HCT116 (cell line): ENCODE measurements at regions not wholly inside any gene's neighbourhood (a gene's known extent, or its start where the extent isn't known, plus 50 kb on each side); places are given as distances from the start of the nearest gene placed in this dataset.

Source experiments
- EZH2 ChIP-seq: fragments of 200-600 bp; sonication (generic); IDR thresholded peaks from 2 replicates; pipeline ENCODE4 v1.6.1; 2017; ENCODE audit warnings: antibody characterized with exemption, mixed run types
- EZH2phosphoT487 ChIP-seq: fragments of 200-600 bp; IDR thresholded peaks from 2 replicates; pipeline ENCODE4 v1.6.1; 2018; ENCODE audit warnings: antibody characterized with exemption, borderline replicate concordance
- POLR2AphosphoS5 ChIP-seq: IDR thresholded peaks from 2 replicates; pipeline ENCODE4 v1.6.1; 2011; ENCODE audit warnings: mild to moderate bottlenecking, low read depth, low read length, moderate library complexity
- ZFX ChIP-seq: fragments of 450-650 bp; IDR thresholded peaks from 2 replicates; pipeline ENCODE4 v1.6.1; 2017
- TF ChIP-seq, protein P1 (sequence below), 3 experiments: fragments of 200-600 bp in 1 of 3; sonication (generic) in 1 of 3; IDR thresholded peaks in 2 of 3; conservative IDR thresholded peaks in 1 of 3; 2 replicates each; pipeline ENCODE4 v1.5.1; 2012 to 2017; ENCODE audit warnings: low read depth in 2 of 3, low read length in 2 of 3, antibody characterized with exemption in 1 of 3, borderline replicate concordance in 1 of 3, control low read depth in 1 of 3, mild to moderate bottlenecking in 1 of 3, mixed read lengths in 1 of 3, mixed run types in 1 of 3, moderate library complexity in 1 of 3; ENCODE audit not compliant: insufficient read depth in 1 of 3
- TF ChIP-seq, protein P2 (sequence below): IDR thresholded peaks from 2 replicates; pipeline ENCODE4 v1.6.1; 2012; ENCODE audit warnings: low read depth

- TF ChIP-seq, protein P1, sequence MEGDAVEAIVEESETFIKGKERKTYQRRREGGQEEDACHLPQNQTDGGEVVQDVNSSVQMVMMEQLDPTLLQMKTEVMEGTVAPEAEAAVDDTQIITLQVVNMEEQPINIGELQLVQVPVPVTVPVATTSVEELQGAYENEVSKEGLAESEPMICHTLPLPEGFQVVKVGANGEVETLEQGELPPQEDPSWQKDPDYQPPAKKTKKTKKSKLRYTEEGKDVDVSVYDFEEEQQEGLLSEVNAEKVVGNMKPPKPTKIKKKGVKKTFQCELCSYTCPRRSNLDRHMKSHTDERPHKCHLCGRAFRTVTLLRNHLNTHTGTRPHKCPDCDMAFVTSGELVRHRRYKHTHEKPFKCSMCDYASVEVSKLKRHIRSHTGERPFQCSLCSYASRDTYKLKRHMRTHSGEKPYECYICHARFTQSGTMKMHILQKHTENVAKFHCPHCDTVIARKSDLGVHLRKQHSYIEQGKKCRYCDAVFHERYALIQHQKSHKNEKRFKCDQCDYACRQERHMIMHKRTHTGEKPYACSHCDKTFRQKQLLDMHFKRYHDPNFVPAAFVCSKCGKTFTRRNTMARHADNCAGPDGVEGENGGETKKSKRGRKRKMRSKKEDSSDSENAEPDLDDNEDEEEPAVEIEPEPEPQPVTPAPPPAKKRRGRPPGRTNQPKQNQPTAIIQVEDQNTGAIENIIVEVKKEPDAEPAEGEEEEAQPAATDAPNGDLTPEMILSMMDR (IDR thresholded peaks at IDR 0.05 in 2 of 3, conservative IDR thresholded peaks at IDR 0.05 in 1 of 3; ENCODE audit: borderline replicate concordance in 1 of 3, insufficient read depth in 1 of 3, low read depth in 2 of 3, low read length in 2 of 3): no peak
- TF ChIP-seq EZH2 (no peak), ZFX (no peak), POLR2AphosphoS5 (no peak), EZH2phosphoT487 (no peak)
- TF ChIP-seq, protein P2, sequence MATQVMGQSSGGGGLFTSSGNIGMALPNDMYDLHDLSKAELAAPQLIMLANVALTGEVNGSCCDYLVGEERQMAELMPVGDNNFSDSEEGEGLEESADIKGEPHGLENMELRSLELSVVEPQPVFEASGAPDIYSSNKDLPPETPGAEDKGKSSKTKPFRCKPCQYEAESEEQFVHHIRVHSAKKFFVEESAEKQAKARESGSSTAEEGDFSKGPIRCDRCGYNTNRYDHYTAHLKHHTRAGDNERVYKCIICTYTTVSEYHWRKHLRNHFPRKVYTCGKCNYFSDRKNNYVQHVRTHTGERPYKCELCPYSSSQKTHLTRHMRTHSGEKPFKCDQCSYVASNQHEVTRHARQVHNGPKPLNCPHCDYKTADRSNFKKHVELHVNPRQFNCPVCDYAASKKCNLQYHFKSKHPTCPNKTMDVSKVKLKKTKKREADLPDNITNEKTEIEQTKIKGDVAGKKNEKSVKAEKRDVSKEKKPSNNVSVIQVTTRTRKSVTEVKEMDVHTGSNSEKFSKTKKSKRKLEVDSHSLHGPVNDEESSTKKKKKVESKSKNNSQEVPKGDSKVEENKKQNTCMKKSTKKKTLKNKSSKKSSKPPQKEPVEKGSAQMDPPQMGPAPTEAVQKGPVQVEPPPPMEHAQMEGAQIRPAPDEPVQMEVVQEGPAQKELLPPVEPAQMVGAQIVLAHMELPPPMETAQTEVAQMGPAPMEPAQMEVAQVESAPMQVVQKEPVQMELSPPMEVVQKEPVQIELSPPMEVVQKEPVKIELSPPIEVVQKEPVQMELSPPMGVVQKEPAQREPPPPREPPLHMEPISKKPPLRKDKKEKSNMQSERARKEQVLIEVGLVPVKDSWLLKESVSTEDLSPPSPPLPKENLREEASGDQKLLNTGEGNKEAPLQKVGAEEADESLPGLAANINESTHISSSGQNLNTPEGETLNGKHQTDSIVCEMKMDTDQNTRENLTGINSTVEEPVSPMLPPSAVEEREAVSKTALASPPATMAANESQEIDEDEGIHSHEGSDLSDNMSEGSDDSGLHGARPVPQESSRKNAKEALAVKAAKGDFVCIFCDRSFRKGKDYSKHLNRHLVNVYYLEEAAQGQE: no peak
Measured at GRCh38 chr13:50129081-50129705, 113.9 kb downstream of the KCNRG start.
